Neural crest cell (in vitro differentiated cells): ENCODE measurements at regions not wholly inside any gene's neighbourhood (a gene's known extent, or its start where the extent isn't known, plus 50 kb on each side); places are given as distances from the start of the nearest gene placed in this dataset.

Experiments
- DNase-seq: peaks from one replicate; pipeline ENCODE4 v3.0.0; 2021; ENCODE audit warnings: low read depth, mixed read lengths, low spot score
- H3K27ac Mint-ChIP-seq: one replicate; pipeline ENCODE4 v1.8.0; 2021; ENCODE audit warnings: mild to moderate bottlenecking, mixed read lengths; ENCODE audit not compliant: unreplicated experiment
- H3K27me3 Mint-ChIP-seq: 2 replicates; pipeline ENCODE4 v1.8.0; 2021; ENCODE audit warnings: low read depth, mild to moderate bottlenecking, mixed read lengths
- H3K36me3 Mint-ChIP-seq: 2 replicates; pipeline ENCODE4 v1.8.0; 2021; ENCODE audit warnings: low read depth, mild to moderate bottlenecking, mixed read lengths
- H3K4me1 Mint-ChIP-seq: 2 replicates; pipeline ENCODE4 v1.8.0; 2021; ENCODE audit warnings: mixed read lengths
- H3K4me3 Mint-ChIP-seq: one replicate; pipeline ENCODE4 v1.8.0; 2021; ENCODE audit warnings: mild to moderate bottlenecking, mixed read lengths
- H3K9me3 Mint-ChIP-seq: 2 replicates; pipeline ENCODE4 v1.8.0; 2021; ENCODE audit warnings: mixed read lengths
- TF ChIP-seq, protein P1 (sequence below): fragments of 200-600 bp; sonication (generic); conservative IDR thresholded peaks from 2 replicates; pipeline ENCODE4 v1.5.0; 2021; ENCODE audit warnings: antibody characterized with exemption, mild to moderate bottlenecking

DNA sequence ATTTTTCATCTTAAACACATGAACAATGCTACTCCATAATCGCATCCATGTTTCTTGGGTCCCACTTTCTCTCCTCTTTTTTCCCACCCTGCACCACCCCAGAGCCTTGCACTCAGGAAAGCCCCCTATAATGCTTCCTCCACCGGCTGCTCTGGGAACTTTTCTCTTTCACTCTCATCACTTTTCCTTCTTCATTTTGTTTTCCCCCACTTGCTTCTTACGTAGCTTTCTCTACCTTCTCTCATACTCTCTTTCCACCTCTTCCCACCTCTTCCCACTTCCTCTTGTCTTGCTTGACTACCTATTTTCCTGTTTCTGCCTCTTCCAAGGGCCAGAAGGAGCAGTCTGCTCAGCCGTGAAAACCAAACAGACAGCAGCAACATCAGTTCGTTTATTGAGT lies 229.5 kb upstream of the RHOBTB1 start:
- no peaks in the 10 kb centered on the region for H3K9me3 Mint-ChIP-seq
- no peak overlapping the region for H3K27ac Mint-ChIP-seq
- no peaks in the 10 kb centered on the region for H3K4me1 Mint-ChIP-seq
- H3K4me3 Mint-ChIP-seq: no peak overlapping the region
- H3K27me3 Mint-ChIP-seq: no peaks in the 10 kb centered on the region
- no peak for DNase-seq
- TF ChIP-seq, protein P1, sequence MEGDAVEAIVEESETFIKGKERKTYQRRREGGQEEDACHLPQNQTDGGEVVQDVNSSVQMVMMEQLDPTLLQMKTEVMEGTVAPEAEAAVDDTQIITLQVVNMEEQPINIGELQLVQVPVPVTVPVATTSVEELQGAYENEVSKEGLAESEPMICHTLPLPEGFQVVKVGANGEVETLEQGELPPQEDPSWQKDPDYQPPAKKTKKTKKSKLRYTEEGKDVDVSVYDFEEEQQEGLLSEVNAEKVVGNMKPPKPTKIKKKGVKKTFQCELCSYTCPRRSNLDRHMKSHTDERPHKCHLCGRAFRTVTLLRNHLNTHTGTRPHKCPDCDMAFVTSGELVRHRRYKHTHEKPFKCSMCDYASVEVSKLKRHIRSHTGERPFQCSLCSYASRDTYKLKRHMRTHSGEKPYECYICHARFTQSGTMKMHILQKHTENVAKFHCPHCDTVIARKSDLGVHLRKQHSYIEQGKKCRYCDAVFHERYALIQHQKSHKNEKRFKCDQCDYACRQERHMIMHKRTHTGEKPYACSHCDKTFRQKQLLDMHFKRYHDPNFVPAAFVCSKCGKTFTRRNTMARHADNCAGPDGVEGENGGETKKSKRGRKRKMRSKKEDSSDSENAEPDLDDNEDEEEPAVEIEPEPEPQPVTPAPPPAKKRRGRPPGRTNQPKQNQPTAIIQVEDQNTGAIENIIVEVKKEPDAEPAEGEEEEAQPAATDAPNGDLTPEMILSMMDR: no peak
- H3K36me3 Mint-ChIP-seq: peaks cover 2% of the 10 kb centered on the region

DNA sequence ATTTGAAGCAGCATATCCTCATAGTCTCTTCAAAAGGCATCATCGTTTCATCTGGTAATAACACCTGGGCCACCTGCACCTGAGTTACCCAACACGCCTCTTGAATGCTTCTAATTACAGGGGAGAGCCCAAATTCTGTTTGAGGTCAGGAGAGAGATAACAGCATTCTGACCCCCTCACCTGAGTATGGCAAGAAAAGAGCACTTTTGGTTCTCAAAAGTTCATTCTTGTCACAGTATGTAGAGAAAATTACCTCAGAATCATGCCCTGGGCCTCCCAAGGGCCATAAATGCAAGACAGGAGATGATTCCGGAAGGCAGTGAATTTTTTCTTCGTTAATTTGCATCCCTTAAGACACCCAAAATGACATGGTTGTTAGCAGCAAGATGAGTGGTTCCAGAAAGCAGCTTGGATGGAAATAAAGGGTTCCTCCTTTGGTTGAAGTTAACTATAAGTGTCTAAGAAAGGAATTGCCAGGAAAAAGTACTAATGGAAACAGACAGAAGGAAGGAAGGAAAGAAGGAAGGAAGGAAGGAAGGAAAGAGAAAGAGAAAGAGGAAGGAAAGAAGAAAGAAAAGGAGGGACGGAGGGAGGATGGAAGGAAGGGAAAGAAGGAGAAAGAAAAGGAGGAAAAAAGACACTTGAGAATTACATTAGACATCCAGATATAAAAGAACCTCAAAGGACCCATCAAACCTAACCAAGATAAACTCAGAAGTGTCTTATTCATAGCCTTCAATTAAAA lies 228.4 kb upstream of the RHOBTB1 start:
- no peak overlapping the region for H3K27ac Mint-ChIP-seq
- no peak overlapping the region for H3K4me3 Mint-ChIP-seq
- no peaks in the 10 kb centered on the region for H3K4me1 Mint-ChIP-seq
- H3K36me3 Mint-ChIP-seq: peaks cover 2% of the 10 kb centered on the region
- no peak for DNase-seq
- H3K27me3 Mint-ChIP-seq: no peaks in the 10 kb centered on the region
- TF ChIP-seq, protein P1: no peak
- peaks cover 9% of the 10 kb centered on the region for H3K9me3 Mint-ChIP-seq

DNA sequence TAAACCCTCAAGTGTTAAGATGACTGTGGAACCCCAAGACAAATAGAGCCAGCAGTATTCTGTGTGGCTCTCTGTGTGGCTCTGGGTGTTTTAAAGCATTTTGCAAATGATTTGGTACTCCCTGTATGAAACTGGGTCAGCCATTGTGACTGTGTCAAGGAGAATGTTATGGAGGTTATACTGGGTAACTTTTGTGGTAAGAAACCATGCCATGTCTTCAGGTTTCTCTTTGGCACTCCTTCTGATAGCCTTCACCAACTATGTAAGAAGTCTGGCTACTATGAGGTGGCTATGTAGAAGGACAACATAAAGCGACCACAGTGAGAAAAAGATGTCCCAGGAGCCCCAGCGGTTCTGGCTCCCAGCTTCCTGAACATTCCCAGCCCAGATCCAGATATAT lies 226.6 kb upstream of the RHOBTB1 start:
- Mint-ChIP-seq H3K9me3 (peaks cover 10% of the 10 kb centered on the region), H3K36me3 (peaks cover 2% of the 10 kb centered on the region), H3K27me3 (no peaks in the 10 kb centered on the region), H3K27ac (no peak overlapping the region), H3K4me3 (no peak overlapping the region), H3K4me1 (no peaks in the 10 kb centered on the region)
- TF ChIP-seq, protein P1: no peak
- no peak for DNase-seq

DNA sequence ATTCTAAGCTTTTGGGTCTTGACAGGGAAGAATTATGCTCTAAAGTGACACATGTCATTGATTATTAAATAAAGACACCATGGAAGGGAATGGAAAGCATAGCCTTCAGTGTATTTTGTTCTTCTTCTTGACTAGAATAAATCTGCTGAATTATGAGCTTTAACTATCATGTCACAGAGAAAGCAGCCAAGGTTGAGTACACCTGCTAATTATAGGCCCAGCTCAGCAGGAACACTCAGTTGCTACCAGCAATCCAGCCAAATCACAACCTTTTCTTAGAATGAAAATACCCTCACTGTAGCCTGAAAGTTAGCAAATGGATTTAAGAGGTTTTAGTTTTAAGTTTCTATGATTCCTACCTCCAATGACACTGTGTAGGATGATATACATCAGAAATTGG lies 225.3 kb upstream of the RHOBTB1 start:
- TF ChIP-seq, protein P1: no peak
- Mint-ChIP-seq H3K27me3 (no peaks in the 10 kb centered on the region), H3K27ac (no peak overlapping the region), H3K9me3 (peaks cover 10% of the 10 kb centered on the region), H3K36me3 (peaks cover 2% of the 10 kb centered on the region), H3K4me1 (no peaks in the 10 kb centered on the region), H3K4me3 (no peak overlapping the region)
- no peak for DNase-seq

DNA sequence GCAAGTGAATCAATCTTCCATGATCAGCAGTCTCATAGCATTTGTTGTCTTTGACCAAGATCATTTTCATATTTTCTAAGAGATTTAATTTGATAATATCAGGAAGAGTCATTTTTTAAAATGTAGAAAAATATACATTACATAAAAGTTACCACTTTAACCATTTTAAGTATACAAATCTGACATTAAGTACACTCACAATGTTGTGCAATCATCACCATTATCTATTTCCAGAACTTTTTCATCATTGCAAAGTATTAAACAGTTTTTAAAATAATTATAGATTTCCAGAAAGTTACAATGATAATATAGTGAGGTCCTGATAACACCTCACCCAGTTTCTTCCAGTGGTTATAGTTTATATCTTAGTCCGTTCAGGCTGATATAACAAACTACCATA lies 222.5 kb upstream of the RHOBTB1 start:
- Mint-ChIP-seq H3K4me3 (no peak overlapping the region), H3K27me3 (no peaks in the 10 kb centered on the region), H3K9me3 (peaks cover 15% of the 10 kb centered on the region), H3K36me3 (peaks cover 2% of the 10 kb centered on the region), H3K27ac (no peak overlapping the region), H3K4me1 (no peaks in the 10 kb centered on the region)
- TF ChIP-seq, protein P1: no peak
- no peak for DNase-seq
